WERI-Rb-1 (cell line): ENCODE measurements at regions not wholly inside any gene's neighbourhood (a gene's known extent, or its start where the extent isn't known, plus 50 kb on each side); places are given as distances from the start of the nearest gene placed in this dataset.

Experiments
- DNase-seq: peaks from one replicate; pipeline ENCODE4 v3.0.0-alpha.2; 2020
- H3K27ac ChIP-seq: fragments of 250-450 bp; sonication (Bioruptor Pico); 2 replicates; pipeline ENCODE4 v1.5.1; 2020; ENCODE audit warnings: mild to moderate bottlenecking, moderate library complexity
- H3K27me3 ChIP-seq: fragments of 250-450 bp; sonication (Bioruptor Pico); 2 replicates; pipeline ENCODE4 v1.5.1; 2021; ENCODE audit warnings: mild to moderate bottlenecking, low read depth, moderate library complexity; ENCODE audit not compliant: insufficient read depth, severe bottlenecking
- H3K36me3 ChIP-seq: fragments of 250-450 bp; sonication (Bioruptor Pico); 2 replicates; pipeline ENCODE4 v1.5.1; 2020; ENCODE audit warnings: mild to moderate bottlenecking, moderate library complexity
- H3K4me3 ChIP-seq: 2 replicates; pipeline ENCODE4 v1.5.1; 2011; ENCODE audit warnings: low read depth, mild to moderate bottlenecking, control low read depth, low read length
- H3K9me3 ChIP-seq: fragments of 250-450 bp; sonication (Bioruptor Pico); 2 replicates; pipeline ENCODE4 v1.5.1; 2021; ENCODE audit warnings: mild to moderate bottlenecking, moderate library complexity; ENCODE audit not compliant: severe bottlenecking
- TF ChIP-seq, protein P1 (sequence below): IDR thresholded peaks from 2 replicates; pipeline ENCODE4 v1.5.1; 2011; ENCODE audit warnings: low read depth, mild to moderate bottlenecking, control low read depth, inconsistent platforms, low read length

DNA sequence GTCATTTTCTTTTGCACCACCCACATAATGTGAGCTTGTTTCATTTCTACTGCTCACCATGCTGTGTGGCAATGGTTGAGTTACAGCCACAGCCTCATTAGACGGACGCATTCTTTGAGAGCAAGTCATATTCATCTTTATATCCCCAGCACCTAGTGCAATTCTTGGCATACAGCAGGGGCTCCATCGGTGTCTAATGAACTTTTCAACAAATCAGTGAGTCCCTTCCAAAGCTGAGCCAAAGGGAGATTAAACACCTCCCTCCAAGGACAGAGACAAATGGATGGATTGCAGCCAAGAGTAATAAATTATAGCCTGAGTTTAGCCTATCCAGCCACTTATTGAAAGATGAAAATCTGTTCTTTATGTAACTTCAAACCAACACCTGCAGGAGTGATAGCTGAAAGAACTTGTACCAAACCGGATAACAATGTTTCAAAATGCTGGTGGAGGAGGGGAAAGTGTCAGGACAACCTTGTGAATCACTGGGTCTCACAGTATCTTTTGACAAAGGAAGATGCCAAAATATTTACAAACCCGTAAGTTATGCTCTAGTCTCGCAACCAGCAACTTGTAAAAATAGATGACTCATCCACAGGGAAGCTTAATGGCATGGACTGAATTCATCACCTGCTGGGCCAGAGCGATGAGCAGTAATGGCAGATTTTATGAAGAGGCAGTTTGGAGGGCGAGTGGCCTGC, 139.0 kb downstream of the PXDC1 start:
- TF ChIP-seq, protein P1, sequence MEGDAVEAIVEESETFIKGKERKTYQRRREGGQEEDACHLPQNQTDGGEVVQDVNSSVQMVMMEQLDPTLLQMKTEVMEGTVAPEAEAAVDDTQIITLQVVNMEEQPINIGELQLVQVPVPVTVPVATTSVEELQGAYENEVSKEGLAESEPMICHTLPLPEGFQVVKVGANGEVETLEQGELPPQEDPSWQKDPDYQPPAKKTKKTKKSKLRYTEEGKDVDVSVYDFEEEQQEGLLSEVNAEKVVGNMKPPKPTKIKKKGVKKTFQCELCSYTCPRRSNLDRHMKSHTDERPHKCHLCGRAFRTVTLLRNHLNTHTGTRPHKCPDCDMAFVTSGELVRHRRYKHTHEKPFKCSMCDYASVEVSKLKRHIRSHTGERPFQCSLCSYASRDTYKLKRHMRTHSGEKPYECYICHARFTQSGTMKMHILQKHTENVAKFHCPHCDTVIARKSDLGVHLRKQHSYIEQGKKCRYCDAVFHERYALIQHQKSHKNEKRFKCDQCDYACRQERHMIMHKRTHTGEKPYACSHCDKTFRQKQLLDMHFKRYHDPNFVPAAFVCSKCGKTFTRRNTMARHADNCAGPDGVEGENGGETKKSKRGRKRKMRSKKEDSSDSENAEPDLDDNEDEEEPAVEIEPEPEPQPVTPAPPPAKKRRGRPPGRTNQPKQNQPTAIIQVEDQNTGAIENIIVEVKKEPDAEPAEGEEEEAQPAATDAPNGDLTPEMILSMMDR: no peak
- H3K4me3 ChIP-seq: no peak overlapping the region
- no peaks in the 10 kb centered on the region for H3K36me3 ChIP-seq
- H3K9me3 ChIP-seq: no peaks in the 10 kb centered on the region
- H3K27me3 ChIP-seq: no peaks in the 10 kb centered on the region
- DNase-seq: peak; percentile 4
- no peak overlapping the region for H3K27ac ChIP-seq

DNA sequence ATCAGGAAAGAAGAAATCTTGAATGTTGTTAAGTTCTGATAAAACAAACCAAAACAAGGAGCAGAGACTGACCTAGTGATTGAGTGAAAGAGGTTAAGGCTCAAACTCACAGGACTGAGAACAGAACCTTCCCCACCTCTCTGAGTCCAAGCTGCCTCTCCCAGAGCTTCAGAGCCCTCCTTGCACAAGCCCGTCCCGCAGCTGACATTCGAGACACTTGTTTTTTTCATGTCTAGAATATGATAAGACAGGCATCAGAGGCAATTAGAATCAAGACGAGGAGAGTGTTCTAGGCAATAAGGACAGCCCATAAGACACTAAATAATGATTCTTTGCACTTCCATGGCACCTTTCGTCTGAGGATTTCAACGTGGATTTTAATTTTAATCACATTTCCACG, 140.6 kb downstream of the PXDC1 start:
- TF ChIP-seq, protein P1: no peak
- Histone ChIP-seq H3K27me3 (no peaks in the 10 kb centered on the region), H3K36me3 (no peaks in the 10 kb centered on the region), H3K4me3 (no peak overlapping the region), H3K27ac (no peak overlapping the region), H3K9me3 (no peaks in the 10 kb centered on the region)
- peak; percentile 4 for DNase-seq

DNA sequence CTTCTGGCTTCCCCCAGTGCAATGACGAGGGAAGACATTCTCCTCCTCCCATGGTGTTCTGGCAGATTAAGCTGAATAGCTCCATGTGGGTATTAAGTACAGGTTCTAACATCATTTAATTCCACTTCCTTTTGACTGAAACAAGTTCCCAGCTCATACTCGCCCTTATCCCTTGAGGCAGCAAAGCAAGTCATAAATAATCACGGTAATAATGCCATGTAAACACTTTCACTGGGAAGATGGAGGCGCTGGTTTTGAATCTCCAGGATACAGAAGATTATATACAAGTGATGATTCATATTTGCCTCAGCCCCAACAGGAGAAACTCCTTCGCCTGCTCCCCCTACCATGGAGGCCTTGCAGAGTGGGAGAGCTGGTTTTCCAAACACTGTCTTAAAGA, 141.3 kb downstream of the PXDC1 start:
- no peaks in the 10 kb centered on the region for H3K36me3 ChIP-seq
- no peaks in the 10 kb centered on the region for H3K27me3 ChIP-seq
- DNase-seq: peak; percentile 40
- no peak overlapping the region for H3K4me3 ChIP-seq
- TF ChIP-seq, protein P1: no peak
- no peak overlapping the region for H3K27ac ChIP-seq
- H3K9me3 ChIP-seq: no peaks in the 10 kb centered on the region

DNA sequence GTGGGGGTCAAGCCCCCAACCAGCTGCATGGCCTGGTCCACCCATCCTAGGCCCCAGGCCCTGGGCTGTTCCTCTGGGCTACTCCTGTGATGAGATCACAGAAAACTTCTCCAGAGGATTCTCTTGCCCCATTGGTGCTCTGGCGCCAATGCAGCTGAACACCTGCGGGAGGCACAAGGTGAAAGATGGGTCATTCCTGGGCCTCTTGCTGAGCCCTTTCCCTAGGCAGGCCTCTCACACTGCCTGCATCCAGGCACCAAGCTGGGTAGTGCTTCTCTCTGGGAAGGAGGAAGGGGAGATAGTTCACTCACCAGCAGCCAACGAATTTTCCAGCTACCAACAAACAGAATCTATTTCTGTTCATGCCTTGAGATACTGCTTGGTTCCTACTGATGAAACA, 142.1 kb downstream of the PXDC1 start:
- no peaks in the 10 kb centered on the region for H3K27me3 ChIP-seq
- TF ChIP-seq, protein P1: no peak
- DNase-seq: peak; percentile 13
- H3K4me3 ChIP-seq: no peak overlapping the region
- no peaks in the 10 kb centered on the region for H3K9me3 ChIP-seq
- no peak overlapping the region for H3K27ac ChIP-seq
- H3K36me3 ChIP-seq: no peaks in the 10 kb centered on the region

DNA sequence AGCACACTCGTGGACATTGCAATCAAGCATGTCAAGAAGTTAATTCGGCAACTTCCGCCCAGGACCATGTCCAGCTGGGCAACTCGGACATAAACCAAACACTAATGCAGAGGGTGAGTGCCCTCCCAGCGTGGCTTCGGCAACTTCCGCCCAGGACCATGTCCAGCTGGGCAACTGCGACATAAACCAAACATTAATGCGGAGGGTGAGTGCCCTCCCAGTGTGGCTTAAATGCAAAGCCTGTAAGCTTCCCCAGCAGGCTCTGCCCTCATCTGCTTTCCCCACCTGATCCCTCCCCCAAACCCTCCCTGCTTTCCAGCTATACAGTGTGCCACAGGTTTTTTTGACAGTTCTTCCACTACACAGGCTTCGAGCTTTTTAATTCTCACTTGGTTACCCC, 143.4 kb downstream of the PXDC1 start:
- DNase-seq: peak; percentile 82
- Histone ChIP-seq H3K9me3 (no peaks in the 10 kb centered on the region), H3K4me3 (no peak overlapping the region), H3K27ac (no peak overlapping the region), H3K27me3 (no peaks in the 10 kb centered on the region), H3K36me3 (no peaks in the 10 kb centered on the region)
- TF ChIP-seq, protein P1: no peak

DNA sequence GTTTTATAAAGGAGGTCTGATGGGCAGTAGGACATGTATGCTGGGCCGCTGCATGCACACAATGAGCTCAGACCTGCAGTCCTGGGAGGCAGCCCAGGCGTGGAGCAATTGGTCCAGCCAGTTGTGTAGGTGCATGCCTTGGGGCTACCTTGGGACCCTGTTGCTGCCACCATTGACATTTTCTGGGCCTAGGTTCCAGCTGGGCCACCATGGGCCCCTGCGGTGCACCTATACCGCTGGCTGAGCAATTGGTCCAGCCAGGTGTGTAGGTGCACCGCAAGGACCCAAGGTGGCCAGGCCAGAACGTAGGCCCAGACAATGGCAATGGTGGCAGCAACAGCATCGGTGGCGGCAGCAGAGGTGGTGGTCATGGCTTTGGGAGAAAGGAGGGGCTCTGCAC, 143.9 kb downstream of the PXDC1 start:
- Histone ChIP-seq H3K27me3 (no peaks in the 10 kb centered on the region), H3K9me3 (peaks cover 5% of the 10 kb centered on the region), H3K27ac (no peak overlapping the region), H3K4me3 (no peak overlapping the region), H3K36me3 (no peaks in the 10 kb centered on the region)
- TF ChIP-seq, protein P1: no peak
- peak; percentile 6 for DNase-seq
